SU-DHL-6 (cell line): ENCODE measurements at regions not wholly inside any gene's neighbourhood (a gene's known extent, or its start where the extent isn't known, plus 50 kb on each side); places are given as distances from the start of the nearest gene placed in this dataset.

Source experiments
- EZH2phosphoT487 ChIP-seq: fragments of 200-600 bp; sonication (generic), shearing (Covaris generic); conservative IDR thresholded peaks from 2 replicates; pipeline ENCODE4 v1.6.1; 2018; ENCODE audit warnings: mild to moderate bottlenecking, antibody characterized with exemption, low read length, moderate library complexity, mixed read lengths
- TF ChIP-seq, protein P1 (sequence below): fragments of 200-600 bp; sonication (generic); IDR thresholded peaks from one replicate; pipeline ENCODE4 v1.5.1; 2017; ENCODE audit warnings: antibody characterized with exemption, mild to moderate bottlenecking, low read length, moderate library complexity; ENCODE audit not compliant: insufficient read depth, poor library complexity, severe bottlenecking

DNA sequence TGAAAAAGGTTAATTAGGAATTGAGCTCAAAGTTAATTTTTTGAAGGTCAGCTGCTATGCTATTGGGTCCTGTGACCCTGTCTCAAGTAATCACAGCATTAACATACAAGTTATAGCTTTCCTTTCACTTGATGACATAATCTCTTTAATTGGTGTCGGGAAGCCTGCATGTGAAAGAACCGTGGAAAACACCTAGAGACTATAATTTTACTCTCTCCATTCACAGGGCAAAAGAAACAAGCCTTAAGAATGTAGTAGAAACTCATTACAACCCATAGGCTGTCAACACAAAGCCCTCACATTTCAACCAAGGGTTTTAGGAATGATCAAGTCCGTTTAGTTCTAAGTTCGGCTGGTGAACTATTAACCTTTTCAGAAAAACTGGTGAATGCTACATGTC lies 104.4 kb downstream of the PPM1A start:
- no peak for TF ChIP-seq EZH2phosphoT487
- TF ChIP-seq, protein P1, sequence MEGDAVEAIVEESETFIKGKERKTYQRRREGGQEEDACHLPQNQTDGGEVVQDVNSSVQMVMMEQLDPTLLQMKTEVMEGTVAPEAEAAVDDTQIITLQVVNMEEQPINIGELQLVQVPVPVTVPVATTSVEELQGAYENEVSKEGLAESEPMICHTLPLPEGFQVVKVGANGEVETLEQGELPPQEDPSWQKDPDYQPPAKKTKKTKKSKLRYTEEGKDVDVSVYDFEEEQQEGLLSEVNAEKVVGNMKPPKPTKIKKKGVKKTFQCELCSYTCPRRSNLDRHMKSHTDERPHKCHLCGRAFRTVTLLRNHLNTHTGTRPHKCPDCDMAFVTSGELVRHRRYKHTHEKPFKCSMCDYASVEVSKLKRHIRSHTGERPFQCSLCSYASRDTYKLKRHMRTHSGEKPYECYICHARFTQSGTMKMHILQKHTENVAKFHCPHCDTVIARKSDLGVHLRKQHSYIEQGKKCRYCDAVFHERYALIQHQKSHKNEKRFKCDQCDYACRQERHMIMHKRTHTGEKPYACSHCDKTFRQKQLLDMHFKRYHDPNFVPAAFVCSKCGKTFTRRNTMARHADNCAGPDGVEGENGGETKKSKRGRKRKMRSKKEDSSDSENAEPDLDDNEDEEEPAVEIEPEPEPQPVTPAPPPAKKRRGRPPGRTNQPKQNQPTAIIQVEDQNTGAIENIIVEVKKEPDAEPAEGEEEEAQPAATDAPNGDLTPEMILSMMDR: no peak
